GM13976 (cell line): ENCODE measurements at regions not wholly inside any gene's neighbourhood (a gene's known extent, or its start where the extent isn't known, plus 50 kb on each side); places are given as distances from the start of the nearest gene placed in this dataset.

ENCODE experiments used
- DNase-seq: peaks from one replicate; pipeline ENCODE4 v3.0.0; 2012; ENCODE audit warnings: low spot score
- CTCF ChIP-seq: IDR thresholded peaks from 2 replicates; pipeline ENCODE4 v1.5.1; 2012; ENCODE audit warnings: borderline replicate concordance, mild to moderate bottlenecking; ENCODE audit not compliant: insufficient read depth; ENCODE audit errors: extremely low read depth, missing control alignments, control extremely low read depth
- in situ Hi-C: fragments of 300-500 bp; cut with MboI; formaldehyde crosslinking; loops from one replicate; pipeline ENCODE4 v1.12.0; 2022; ENCODE audit warnings: low sequenced_read_pairs, mixed read lengths, inconsistent platforms; ENCODE audit not compliant: unreplicated experiment

GRCh38 chr9:111131211-111131610 lies 92.9 kb upstream of the LPAR1 start:
- in situ Hi-C loops, result no loop called here
- no peak for TF ChIP-seq CTCF
- no peak for DNase-seq

- TF ChIP-seq CTCF, result no peak
Observed at GRCh38 chr9:111120526-111120925, 82.3 kb upstream of the LPAR1 start.

GRCh38 chr9:111118256-111118948 lies 80.1 kb upstream of the LPAR1 start:
- no peak for DNase-seq
- in situ Hi-C loops, result no loop called here
- TF ChIP-seq CTCF, result no peak

More at GRCh38 chr9:111120526-111120925, 82.3 kb upstream of the LPAR1 start:
- in situ Hi-C loops, result no loop called here
- DNase-seq, result no peak

GRCh38 chr9:111114486-111114885 lies 76.2 kb upstream of the LPAR1 start:
- in situ Hi-C loops, result no loop called here
- no peak for DNase-seq
- no peak for TF ChIP-seq CTCF

- in situ Hi-C loops, result no loop called here
- TF ChIP-seq CTCF, result no peak
- DNase-seq, result no peak
Observed at GRCh38 chr9:111113712-111114111, 75.4 kb upstream of the LPAR1 start.

GRCh38 chr9:111110805-111111204 lies 72.5 kb upstream of the LPAR1 start:
- TF ChIP-seq CTCF, result no peak
- no peak for DNase-seq
- in situ Hi-C loops, result no loop called here
